ENCODE measurements at regions not wholly inside any gene's neighbourhood (a gene's known extent, or its start where the extent isn't known, plus 50 kb on each side); places are given as distances from the start of the nearest gene placed in this dataset.
"Not testable (repeated sequence)": the region's sequence is repeated elsewhere in the genome, so short reads cannot be mapped to it uniquely, and the experiment has no call there.

DNA sequence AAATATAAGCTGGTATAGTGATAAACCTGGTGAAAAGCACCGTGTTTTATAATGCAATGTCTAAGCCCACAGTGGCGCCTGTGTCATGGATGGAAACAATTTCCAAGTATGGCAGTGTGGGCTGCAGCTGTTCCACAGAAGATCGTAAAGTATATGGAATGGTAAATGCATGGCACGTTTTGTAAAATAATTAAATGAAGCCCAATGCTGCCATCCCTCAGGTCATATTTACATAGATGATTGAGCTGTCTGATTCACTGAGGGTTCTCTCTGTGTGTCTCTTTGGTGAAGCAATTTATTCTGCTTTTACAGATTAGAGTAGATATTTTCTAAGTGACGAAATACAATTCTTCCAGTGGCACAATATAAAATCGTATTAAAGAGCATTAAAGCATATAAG is 164.8 kb downstream of the ASMT start:
- no peak for DNase-seq

GRCh38 chrX:1781766-1782165 is 166.9 kb downstream of the ASMT start:
- DNase-seq, result no peak

DNA sequence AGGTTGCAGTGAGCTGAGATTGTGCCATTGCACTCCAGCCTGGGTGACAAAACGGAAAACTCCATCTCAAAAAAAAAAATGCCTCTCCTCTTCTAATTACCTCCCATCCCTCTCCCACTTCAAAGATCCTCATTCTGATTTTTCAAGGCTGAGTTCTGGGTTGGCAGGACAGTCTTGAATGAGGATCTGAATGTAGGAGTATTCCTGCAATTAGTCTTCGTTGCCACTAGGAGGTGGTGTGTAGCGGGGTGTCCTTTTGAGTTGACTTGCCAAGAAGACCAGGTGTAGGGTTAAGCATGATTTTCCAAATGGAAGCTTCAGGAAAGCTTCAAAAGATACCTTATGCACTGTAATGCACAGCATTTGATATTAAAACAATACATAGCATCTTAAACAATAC is 169.9 kb downstream of the ASMT start:
- DNase-seq, result no peak

GRCh38 chrX:1788300-1788911 is 173.5 kb downstream of the ASMT start:
- no peak for DNase-seq

DNA sequence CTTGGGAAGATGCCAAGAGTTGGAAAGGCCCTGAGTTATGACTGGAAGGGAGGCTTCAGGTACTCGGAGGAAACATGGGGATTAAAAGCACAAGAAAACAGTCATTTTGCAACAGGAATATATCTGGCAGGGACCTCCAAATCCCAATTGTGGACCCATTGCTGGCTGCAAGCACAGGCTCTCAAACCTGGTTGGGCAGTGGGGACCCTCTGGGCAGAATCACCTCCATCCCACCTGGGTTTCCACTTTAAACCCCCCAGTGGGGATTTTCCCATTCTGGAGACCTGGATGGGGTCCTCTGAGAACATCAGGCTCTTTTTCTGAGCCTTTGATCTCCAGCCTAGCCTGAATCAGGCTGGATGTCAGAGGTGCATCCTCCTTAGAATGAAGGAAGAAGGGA is 177.8 kb downstream of the ASMT start:
- DNase-seq, result no peak

- DNase-seq, result no peak
These were observed 179.7 kb downstream of the ASMT start for GRCh38 chrX:1794586-1794985.

DNA sequence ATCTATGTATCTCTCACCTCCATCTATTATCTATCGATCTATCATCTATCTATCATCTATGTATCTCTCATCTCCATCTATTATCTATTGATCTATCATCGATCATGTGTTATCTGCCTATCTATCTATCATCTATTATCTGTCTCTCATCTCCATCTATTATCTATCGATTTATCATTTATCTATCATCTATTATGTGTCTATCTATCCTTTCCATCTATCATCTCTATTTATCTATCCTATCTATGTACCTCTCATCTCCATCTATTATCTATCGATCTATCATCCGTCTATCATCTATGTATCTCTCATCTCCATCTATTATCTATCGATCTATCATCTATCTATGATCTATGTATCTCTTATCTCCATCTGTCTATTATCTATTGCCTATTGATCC is 188.1 kb downstream of the ASMT start:
- no peak for DNase-seq

GRCh38 chrX:1803741-1804140 is 188.9 kb downstream of the ASMT start:
- no peak for DNase-seq

DNA sequence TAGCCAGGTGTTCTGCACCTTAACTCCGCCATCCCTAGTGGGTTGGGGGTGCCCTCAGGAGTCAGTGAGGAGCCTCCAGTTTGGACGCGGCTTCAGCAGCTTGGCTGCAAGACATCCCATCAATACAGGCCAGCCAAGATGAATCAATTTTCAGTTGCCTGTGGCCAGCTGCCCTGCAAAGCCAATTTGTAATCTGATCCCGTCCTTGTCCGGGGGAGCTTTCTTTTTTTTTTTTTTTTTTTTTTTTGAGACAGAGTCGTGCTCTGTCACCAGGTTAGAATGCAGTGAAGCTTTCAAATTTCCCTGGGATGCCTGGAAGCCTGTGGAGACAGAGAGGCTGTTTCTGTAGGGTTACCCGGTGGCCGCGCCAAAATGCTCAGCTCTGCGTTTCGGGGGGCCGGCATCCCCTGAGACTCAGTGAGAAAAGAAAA is 192.5 kb downstream of the ASMT start:
- no peak for DNase-seq

GRCh38 chrX:1809581-1809980 is 194.7 kb downstream of the ASMT start:
- no peak for DNase-seq

- no peak for DNase-seq
These were observed 198.9 kb downstream of the ASMT start for GRCh38 chrX:1813809-1814208.

DNA sequence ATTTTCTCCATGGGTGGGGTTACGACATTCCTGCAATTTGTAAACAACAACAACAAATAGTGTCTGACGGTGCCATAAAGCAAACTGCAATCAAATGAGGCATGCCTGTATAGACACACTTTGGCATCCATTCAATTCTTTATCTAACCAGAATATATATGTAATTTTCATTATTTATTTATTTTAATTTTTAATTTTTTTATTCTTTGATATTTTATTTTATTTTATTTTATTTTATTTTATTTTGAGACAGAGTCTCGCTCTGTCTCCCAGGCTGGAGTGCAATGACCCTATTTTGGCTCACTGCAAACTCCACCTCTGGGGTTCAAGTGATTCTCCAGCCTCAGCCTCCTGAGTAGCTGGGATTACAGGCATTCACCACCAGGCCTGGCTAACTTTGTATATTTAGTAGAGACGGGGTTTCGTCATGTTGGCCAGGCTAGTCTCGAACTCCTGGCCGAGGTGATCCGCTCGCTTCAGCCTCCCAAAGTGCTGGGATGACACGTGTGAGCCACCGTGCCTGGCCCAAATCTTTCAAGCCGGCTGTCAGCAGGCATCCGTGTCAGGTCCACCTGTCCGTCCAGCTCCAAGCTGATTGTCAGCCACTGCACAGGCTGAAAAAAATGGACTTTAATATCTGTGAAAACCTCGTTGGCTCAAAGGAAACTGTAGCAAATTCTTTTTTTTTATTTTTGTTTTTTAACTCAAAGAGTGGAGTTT is 200.8 kb downstream of the ASMT start:
- DNase-seq, result no peak

DNA sequence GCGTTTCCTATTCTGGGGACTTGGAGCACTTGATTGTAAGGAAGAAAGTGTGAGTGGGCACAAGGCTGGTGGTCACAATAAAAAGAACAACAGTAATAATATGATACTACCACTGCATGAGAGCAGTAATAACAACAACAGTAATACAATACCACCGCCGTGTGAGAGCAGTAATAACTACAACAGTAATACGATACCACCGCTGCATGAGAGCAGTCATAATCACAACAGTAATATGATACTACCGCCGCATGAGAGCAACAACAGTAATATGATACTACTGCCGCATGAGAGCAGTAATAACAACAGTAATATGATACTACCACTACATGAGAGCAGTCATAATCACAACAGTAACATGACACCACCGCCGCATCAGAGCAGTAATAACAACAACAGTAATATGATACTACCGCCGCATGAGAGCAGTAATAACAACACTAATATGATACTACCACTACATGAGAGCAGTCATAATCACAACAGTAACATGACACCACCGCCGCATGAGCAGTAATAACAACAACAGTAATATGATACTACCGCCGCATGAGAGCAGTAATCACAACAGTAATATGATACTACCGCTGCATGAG is 201.6 kb downstream of the ASMT start:
- DNase-seq, result not testable (repeated sequence)

DNA sequence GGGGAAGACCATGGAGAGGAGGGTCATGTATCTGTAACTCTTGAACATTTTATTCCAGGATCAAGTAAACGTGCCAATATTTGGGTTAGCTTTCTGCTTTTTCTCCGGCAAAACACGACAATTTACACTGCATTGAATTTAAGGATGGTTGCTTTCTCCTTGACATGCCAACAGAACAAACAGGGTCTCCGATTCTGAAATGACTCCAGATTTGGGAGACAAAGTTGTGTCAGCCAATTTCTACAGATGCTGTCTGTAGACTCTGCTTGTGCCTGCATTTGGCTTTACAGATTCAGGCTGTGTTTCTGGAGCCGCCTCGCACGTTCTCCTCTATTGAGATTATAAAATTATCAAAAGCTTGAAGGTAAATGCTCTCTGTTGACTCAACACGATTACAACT is 207.0 kb downstream of the ASMT start:
- no peak for DNase-seq

DNA sequence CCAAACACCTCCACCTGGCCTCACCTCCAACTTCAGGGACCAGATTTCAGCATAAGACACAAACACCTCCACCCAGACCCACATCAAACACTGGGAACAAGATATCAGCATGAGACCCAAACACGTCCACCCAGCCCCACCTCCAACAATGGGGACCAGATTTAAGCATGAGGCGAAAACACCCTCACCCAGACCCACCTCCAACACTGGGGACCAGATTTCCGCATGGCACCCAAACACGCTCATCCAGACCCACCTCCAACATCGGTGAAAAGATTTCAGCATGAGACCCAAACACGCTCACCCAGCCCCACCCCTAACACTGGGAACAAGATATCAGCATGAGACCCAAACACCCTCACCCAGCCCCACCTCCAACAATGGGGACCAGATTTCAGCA is 210.0 kb downstream of the ASMT start:
- DNase-seq, result no peak

GRCh38 chrX:1833656-1834360 is 218.9 kb downstream of the ASMT start:
- no peak for DNase-seq

GRCh38 chrX:1835056-1835455 is 220.2 kb downstream of the ASMT start:
- DNase-seq, result no peak

DNA sequence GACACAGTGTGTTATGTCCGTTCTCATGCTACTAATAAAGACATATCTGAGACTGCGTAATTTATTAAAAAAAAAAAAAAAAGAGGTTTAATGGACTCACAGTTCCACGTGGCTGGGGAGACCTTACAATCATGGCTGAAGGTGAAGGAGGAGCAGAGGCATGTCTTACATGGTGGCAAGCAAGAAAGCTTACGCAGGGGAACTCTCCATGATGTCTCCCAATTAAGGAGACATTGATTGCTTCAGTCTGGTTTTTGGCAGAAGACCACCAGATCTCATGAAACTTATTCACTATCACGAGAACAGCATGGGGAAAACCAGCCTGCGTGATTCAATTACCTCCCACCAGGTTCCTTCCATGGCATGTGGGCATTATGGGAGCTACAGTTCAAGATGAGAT is 221.8 kb downstream of the ASMT start:
- no peak for DNase-seq

GRCh38 chrX:1841746-1842145 is 226.9 kb downstream of the ASMT start:
- DNase-seq, result no peak

DNA sequence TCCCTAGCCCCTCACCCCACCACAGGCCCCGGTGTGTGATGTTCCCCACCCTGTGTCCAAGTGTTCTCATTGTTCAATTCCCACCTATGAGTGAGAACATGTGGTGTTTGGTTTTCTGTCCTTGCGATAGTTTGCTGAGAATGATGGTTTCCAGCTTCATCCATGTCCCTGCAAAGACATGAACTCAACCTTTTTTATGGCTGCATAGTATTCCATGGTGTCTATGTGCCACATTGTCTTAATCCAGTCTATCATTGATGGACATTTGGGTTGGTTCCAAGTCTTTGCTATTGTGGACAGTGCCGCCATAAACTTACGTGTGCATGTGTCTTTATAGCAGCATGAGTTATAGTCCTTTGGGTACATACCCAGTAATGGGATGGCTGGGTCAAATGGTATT is 232.1 kb downstream of the ASMT start:
- DNase-seq, result not testable (repeated sequence)

DNA sequence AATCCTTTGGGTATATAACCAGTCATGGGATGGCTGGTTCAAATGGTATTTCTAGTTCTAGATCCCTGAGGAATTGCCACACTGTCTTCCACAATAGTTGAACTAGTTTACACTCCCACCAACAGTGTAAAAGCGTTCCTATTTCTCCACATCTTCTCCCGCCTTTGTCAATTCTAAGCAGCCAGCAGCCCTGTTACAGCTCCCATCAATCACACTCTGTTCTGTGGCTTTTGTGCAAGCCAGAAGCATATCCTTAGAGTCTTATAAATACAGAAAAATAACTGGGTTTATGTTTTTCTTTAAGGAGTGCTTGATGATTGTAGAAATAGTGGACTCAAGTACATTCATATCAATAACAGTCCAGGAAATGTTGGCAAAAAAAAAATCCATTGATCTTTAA is 232.9 kb downstream of the ASMT start:
- DNase-seq, result not testable (repeated sequence)

- DNase-seq, result no peak
These were observed 236.7 kb downstream of the ASMT start for GRCh38 chrX:1851527-1851926.

GRCh38 chrX:1852082-1852481 is 237.2 kb downstream of the ASMT start:
- no peak for DNase-seq

GRCh38 chrX:1853447-1853846 is 238.6 kb downstream of the ASMT start:
- DNase-seq, result no peak
